ENCODE measurements at regions not wholly inside any gene's neighbourhood (a gene's known extent, or its start where the extent isn't known, plus 50 kb on each side); places are given as distances from the start of the nearest gene placed in this dataset.

- no peak for TF ChIP-seq POLR2AphosphoS5 (IDR thresholded peaks at IDR 0.05; ENCODE audit: low read depth)
- TF ChIP-seq CTCF (conservative IDR thresholded peaks at IDR 0.05; ENCODE audit: low read depth in 2 of 2), result no peak
- no peak for TF ChIP-seq CREB1 (CRISPR knock-in tag; IDR thresholded peaks at IDR 0.05; ENCODE audit: low read depth)
- no peak for TF ChIP-seq EZH2phosphoT487 (IDR thresholded peaks at IDR 0.05; ENCODE audit: unreplicated experiment)
These were observed 227.5 kb upstream of the APCDD1 start for GRCh38 chr18:10226971-10227370.
